HG03442 (cell line): ENCODE measurements at regions not wholly inside any gene's neighbourhood (a gene's known extent, or its start where the extent isn't known, plus 50 kb on each side); places are given as distances from the start of the nearest gene placed in this dataset.
"Not testable (repeated sequence)": the region's sequence is repeated elsewhere in the genome, so short reads cannot be mapped to it uniquely, and the experiment has no call there.

Experiments used
- ATAC-seq: cut with Tn5 transposase; IDR thresholded peaks from one replicate; pipeline ENCODE4 v1.9.1; 2021; ENCODE audit warnings: mild to moderate bottlenecking, moderate library complexity; ENCODE audit not compliant: unreplicated experiment

- no peak for ATAC-seq
Measured at GRCh38 chr1:234924450-234925355, 203.9 kb downstream of the TOMM20 start.

- ATAC-seq, result no peak
Measured at GRCh38 chr1:234923626-234924025, 205.0 kb downstream of the TOMM20 start.

GRCh38 chr1:234922987-234923386 is 205.7 kb downstream of the TOMM20 start:
- ATAC-seq, result no peak

- ATAC-seq, result no peak
Measured at GRCh38 chr1:234921266-234922062, 207.2 kb downstream of the TOMM20 start.

- no peak for ATAC-seq
Measured at GRCh38 chr1:234920843-234921140, 207.8 kb downstream of the TOMM20 start.

- ATAC-seq, result no peak
Measured at GRCh38 chr1:234920136-234920842, 208.3 kb downstream of the TOMM20 start.

GRCh38 chr1:234918961-234919761 is 209.5 kb downstream of the TOMM20 start:
- ATAC-seq, result no peak

GRCh38 chr1:234918181-234918841 is 210.3 kb downstream of the TOMM20 start:
- ATAC-seq, result no peak

GRCh38 chr1:234917495-234918180 is 211.0 kb downstream of the TOMM20 start:
- ATAC-seq, result no peak

GRCh38 chr1:234916840-234917239 is 211.8 kb downstream of the TOMM20 start:
- no peak for ATAC-seq

- ATAC-seq, result no peak
Measured at GRCh38 chr1:234915924-234916675, 212.5 kb downstream of the TOMM20 start.

GRCh38 chr1:234914606-234915290 is 213.9 kb downstream of the TOMM20 start:
- ATAC-seq, result no peak

- no peak for ATAC-seq
Measured at GRCh38 chr1:234913771-234914170, 214.9 kb downstream of the TOMM20 start.

- ATAC-seq, result no peak
Measured at GRCh38 chr1:234913278-234913649, 215.4 kb downstream of the TOMM20 start.

- no peak for ATAC-seq
Measured at GRCh38 chr1:234912548-234913277, 215.9 kb downstream of the TOMM20 start.

- ATAC-seq, result no peak
Measured at GRCh38 chr1:234911787-234912186, 216.8 kb downstream of the TOMM20 start.

GRCh38 chr1:234911136-234911535 is 217.5 kb downstream of the TOMM20 start:
- not testable (repeated sequence) for ATAC-seq

GRCh38 chr1:234909851-234910250 is 218.8 kb downstream of the TOMM20 start:
- ATAC-seq, result no peak
